ENCODE measurements at regions not wholly inside any gene's neighbourhood (a gene's known extent, or its start where the extent isn't known, plus 50 kb on each side); places are given as distances from the start of the nearest gene placed in this dataset.

- no peak for DNase-seq (ENCODE audit: low read depth)
- no peak overlapping the region for H3K4me3 ChIP-seq (ENCODE audit: low read depth, low read length)
- TF ChIP-seq CTCF (conservative IDR thresholded peaks at IDR 0.05; ENCODE audit: low read depth, low read length) = no peak
These were observed 133.6 kb downstream of the MAGEB17 start for GRCh38 chrX:16300831-16301230.

GRCh38 chrX:16304751-16305150 is 137.5 kb downstream of the MAGEB17 start:
- no peak for TF ChIP-seq CTCF (conservative IDR thresholded peaks at IDR 0.05; ENCODE audit: low read depth, low read length)
- H3K4me3 ChIP-seq (ENCODE audit: low read depth, low read length) = no peak overlapping the region
- no peak for DNase-seq (ENCODE audit: low read depth)

- no peak for DNase-seq (ENCODE audit: low read depth)
- H3K4me3 ChIP-seq (ENCODE audit: low read depth, low read length) = no peak overlapping the region
- TF ChIP-seq CTCF (conservative IDR thresholded peaks at IDR 0.05; ENCODE audit: low read depth, low read length) = no peak
These were observed 137.9 kb downstream of the MAGEB17 start for GRCh38 chrX:16305187-16305586.

GRCh38 chrX:16307950-16308349 is 140.7 kb downstream of the MAGEB17 start:
- TF ChIP-seq CTCF (conservative IDR thresholded peaks at IDR 0.05; ENCODE audit: low read depth, low read length) = no peak
- no peak overlapping the region for H3K4me3 ChIP-seq (ENCODE audit: low read depth, low read length)
- no peak for DNase-seq (ENCODE audit: low read depth)

GRCh38 chrX:16308773-16309172 is 141.5 kb downstream of the MAGEB17 start:
- TF ChIP-seq CTCF (conservative IDR thresholded peaks at IDR 0.05; ENCODE audit: low read depth, low read length) = no peak
- DNase-seq (ENCODE audit: low read depth) = no peak
- H3K4me3 ChIP-seq (ENCODE audit: low read depth, low read length) = no peak overlapping the region

- H3K4me3 ChIP-seq (ENCODE audit: low read depth, low read length) = no peak overlapping the region
- no peak for DNase-seq (ENCODE audit: low read depth)
- TF ChIP-seq CTCF (conservative IDR thresholded peaks at IDR 0.05; ENCODE audit: low read depth, low read length) = no peak
These were observed 143.0 kb downstream of the MAGEB17 start for GRCh38 chrX:16310326-16310725.

GRCh38 chrX:16311671-16312070 is 144.4 kb downstream of the MAGEB17 start:
- DNase-seq (ENCODE audit: low read depth) = no peak
- H3K4me3 ChIP-seq (ENCODE audit: low read depth, low read length) = no peak overlapping the region
- TF ChIP-seq CTCF (conservative IDR thresholded peaks at IDR 0.05; ENCODE audit: low read depth, low read length) = no peak

Measured in epithelial cell of proximal tubule (primary cell).